ENCODE measurements at regions not wholly inside any gene's neighbourhood (a gene's known extent, or its start where the extent isn't known, plus 50 kb on each side); places are given as distances from the start of the nearest gene placed in this dataset.
"Not testable (repeated sequence)": the region's sequence is repeated elsewhere in the genome, so short reads cannot be mapped to it uniquely, and the experiment has no call there.

- no peak for DNase-seq (ENCODE audit: low read depth in 4 of 4, low spot score in 2 of 4)
Observed at GRCh38 chrX:36642052-36642451, 366.1 kb upstream of the FAM47C start.

GRCh38 chrX:36650622-36651021 is 357.5 kb upstream of the FAM47C start:
- no peak for DNase-seq (ENCODE audit: low read depth in 4 of 4, low spot score in 2 of 4)

- no peak for DNase-seq (ENCODE audit: low read depth in 4 of 4, low spot score in 2 of 4)
Observed at GRCh38 chrX:36683507-36683906, 324.7 kb upstream of the FAM47C start.

GRCh38 chrX:36684053-36684452 is 324.1 kb upstream of the FAM47C start:
- DNase-seq (ENCODE audit: low read depth in 4 of 4, low spot score in 2 of 4): no peak

GRCh38 chrX:36721990-36722389 is 286.2 kb upstream of the FAM47C start:
- DNase-seq (ENCODE audit: low read depth in 4 of 4, low spot score in 2 of 4): no peak

GRCh38 chrX:36753602-36754001 is 254.6 kb upstream of the FAM47C start:
- no peak for DNase-seq (ENCODE audit: low read depth in 4 of 4, low spot score in 2 of 4)

- no peak for DNase-seq (ENCODE audit: low read depth in 4 of 4, low spot score in 2 of 4)
Observed at GRCh38 chrX:36787752-36788151, 220.4 kb upstream of the FAM47C start.

- no peak for DNase-seq (ENCODE audit: low read depth in 4 of 4, low spot score in 2 of 4)
Observed at GRCh38 chrX:36803151-36803550, 205.0 kb upstream of the FAM47C start.

- DNase-seq (ENCODE audit: low read depth in 4 of 4, low spot score in 2 of 4): no peak
Observed at GRCh38 chrX:36804066-36804465, 204.1 kb upstream of the FAM47C start.

GRCh38 chrX:36844857-36845256 is 163.3 kb upstream of the FAM47C start:
- no peak for DNase-seq (ENCODE audit: low read depth in 4 of 4, low spot score in 2 of 4)

- no peak for DNase-seq (ENCODE audit: low read depth in 4 of 4, low spot score in 2 of 4)
Observed at GRCh38 chrX:36847496-36847895, 160.7 kb upstream of the FAM47C start.

GRCh38 chrX:36849407-36849806 is 158.8 kb upstream of the FAM47C start:
- DNase-seq (ENCODE audit: low read depth in 4 of 4, low spot score in 2 of 4): no peak

- no peak for DNase-seq (ENCODE audit: low read depth in 4 of 4, low spot score in 2 of 4)
Observed at GRCh38 chrX:36856849-36857248, 151.3 kb upstream of the FAM47C start.

- no peak for DNase-seq (ENCODE audit: low read depth in 4 of 4, low spot score in 2 of 4)
Observed at GRCh38 chrX:36859231-36859630, 148.9 kb upstream of the FAM47C start.

- DNase-seq (ENCODE audit: low read depth in 4 of 4, low spot score in 2 of 4): no peak
Observed at GRCh38 chrX:36861601-36862000, 146.6 kb upstream of the FAM47C start.

- peak in 2 of 4 donors; percentile 5 to 17 for DNase-seq (ENCODE audit: low read depth in 4 of 4, low spot score in 2 of 4)
Observed at GRCh38 chrX:36867143-36867542, 141.0 kb upstream of the FAM47C start.

- DNase-seq (ENCODE audit: low read depth in 4 of 4, low spot score in 2 of 4): no peak
Observed at GRCh38 chrX:36868592-36868991, 139.6 kb upstream of the FAM47C start.

- no peak for DNase-seq (ENCODE audit: low read depth in 4 of 4, low spot score in 2 of 4)
Observed at GRCh38 chrX:36869457-36869856, 138.7 kb upstream of the FAM47C start.

- no peak for DNase-seq (ENCODE audit: low read depth in 4 of 4, low spot score in 2 of 4)
Observed at GRCh38 chrX:36897690-36898089, 110.5 kb upstream of the FAM47C start.

GRCh38 chrX:36898301-36898700 is 109.9 kb upstream of the FAM47C start:
- DNase-seq (ENCODE audit: low read depth in 4 of 4, low spot score in 2 of 4): no peak

- DNase-seq (ENCODE audit: low read depth in 4 of 4, low spot score in 2 of 4): not testable (repeated sequence)
Observed at GRCh38 chrX:36904561-36904960, 103.6 kb upstream of the FAM47C start.

GRCh38 chrX:36908801-36909675 is 99.1 kb upstream of the FAM47C start:
- no peak for DNase-seq (ENCODE audit: low read depth in 4 of 4, low spot score in 2 of 4)

GRCh38 chrX:36909676-36910030 is 98.5 kb upstream of the FAM47C start:
- peak in 1 of 4 donors; percentile 14 for DNase-seq (ENCODE audit: low read depth in 4 of 4, low spot score in 2 of 4)
